Stimulated activated CD4-positive, alpha-beta T cell treated with anti-CD3 and anti-CD28 coated beads, Interleukin-2, amount 100 ng/mL, for 24 hours (primary cell): ENCODE measurements at regions not wholly inside any gene's neighbourhood (a gene's known extent, or its start where the extent isn't known, plus 50 kb on each side); places are given as distances from the start of the nearest gene placed in this dataset.

Source experiments
- DNase-seq, 2 donors: peaks; one replicate each; pipeline ENCODE4 v3.0.0-alpha.2; 2020

DNA sequence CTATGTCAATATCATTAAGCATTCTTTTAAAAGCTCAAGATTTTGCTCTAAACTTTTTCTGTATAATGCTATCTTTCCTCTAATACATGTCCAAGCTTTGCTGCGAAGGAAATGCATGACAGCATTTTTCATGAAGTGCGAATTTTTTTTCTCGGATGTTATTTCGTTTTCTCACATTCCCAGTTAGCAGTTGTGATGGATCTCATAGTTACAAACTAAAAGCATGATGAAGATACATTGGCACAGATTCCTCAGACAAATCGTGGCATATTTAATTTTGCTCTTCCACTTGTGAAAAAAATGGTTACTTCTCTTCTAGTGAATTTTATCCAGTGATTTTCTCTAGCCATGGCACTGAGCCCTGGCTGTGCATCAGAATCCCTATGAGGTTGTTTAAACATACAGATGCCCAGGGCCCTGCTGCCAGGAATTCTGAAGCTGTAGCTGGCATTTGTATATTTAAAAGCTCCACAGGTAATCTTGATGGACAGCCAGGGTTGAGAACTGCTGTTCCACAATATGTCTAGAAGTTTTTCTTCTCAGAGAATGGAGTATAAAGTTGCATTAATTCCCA is 299.8 kb upstream of the NEBL start:
- no peak for DNase-seq

DNA sequence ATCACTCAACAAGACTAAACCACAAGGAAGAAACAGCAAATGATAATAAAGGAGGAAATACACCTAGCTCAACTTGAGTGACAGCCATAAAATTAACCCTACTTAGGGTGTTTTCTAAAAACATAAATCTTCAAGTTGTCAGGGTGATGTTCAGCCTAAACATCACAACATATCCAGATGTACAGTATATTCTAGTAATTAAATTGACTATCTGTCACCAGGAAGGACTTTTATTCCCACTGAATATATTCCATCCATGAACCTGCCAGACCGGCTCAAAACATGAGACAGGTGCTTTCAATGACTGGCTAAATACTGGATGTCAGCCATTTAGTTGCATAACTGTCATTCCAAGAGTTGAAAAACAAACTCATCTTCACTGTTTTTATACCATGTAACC is 298.1 kb upstream of the NEBL start:
- no peak for DNase-seq

DNA sequence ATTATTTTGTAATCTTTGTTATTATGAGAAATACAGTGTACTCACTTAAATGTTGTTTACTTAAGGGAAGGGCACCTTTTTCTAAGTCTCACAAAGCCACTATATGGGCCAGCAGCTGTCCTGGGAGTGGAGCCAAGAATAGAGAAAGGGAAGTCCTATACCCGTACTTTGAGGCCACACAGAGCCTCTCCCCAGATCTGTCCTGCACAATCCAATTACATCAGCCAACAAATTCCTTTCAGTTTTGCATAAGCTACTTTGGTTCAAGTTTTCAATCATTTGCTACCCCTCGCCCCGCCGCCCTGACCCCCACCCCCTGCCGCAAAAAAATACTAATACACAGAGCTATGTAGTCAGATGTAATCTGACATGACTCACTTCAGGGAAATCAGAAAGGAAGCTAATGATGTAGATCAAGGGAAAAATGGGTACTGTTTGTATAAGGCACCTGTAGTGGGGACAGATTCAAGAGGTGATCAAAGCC is 297.4 kb upstream of the NEBL start:
- no peak for DNase-seq

DNA sequence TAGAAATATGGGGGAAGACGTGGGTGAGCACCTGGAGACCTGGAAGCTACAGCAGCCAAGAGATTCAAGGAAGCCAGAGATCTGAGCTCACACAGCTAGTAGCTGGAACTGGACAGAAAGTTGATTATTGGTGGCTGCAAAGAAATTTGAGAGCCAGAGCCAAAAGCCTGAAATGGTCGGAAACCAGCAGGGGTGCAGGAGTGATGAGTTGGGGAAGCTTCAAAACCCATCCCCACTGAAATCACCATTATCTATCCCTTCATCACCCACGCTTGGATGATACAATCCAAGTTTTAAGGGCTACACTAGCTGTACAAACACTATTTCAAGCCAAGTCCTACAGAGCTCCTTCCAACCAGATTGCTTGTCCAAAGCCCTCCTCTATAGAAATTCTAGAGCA is 296.1 kb upstream of the NEBL start:
- no peak for DNase-seq

DNA sequence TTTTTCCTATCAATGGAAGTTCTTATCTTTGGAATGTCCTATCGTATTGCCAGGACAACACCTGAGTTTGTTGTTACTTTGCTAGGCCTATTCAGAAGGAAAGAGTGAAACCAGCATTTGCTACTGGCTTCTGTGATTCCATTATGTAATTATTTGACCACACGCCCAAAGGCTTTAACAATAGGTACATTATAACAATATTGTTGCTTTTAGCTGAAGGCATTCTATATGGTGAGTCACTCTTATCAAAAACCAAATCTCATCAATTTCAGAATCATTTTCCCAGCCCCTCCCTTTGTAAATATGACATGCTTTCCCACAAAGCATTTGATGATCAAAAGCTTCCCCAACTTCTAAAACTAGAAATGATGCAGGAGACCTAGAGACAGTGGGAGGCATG is 294.4 kb upstream of the NEBL start:
- DNase-seq, result no peak

DNA sequence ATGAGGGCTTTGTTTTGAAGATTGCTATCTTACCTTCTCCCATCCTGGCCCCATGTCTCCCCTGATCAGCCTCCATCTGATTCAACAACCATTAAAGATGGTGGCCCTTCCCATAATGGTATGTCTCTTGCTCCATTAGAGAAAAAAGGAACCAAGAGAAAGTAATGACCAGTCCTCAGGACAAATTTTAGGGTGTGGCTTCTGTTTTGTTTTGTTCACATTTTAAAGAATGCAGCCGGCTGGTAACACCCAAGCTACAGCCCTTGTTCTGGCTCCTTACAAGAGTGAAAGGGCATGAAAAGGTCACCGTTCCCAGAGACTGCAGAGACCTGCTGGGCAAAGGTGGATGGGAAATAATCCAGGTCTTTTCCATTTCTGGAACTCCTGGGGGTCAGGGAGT is 287.9 kb upstream of the NEBL start:
- no peak for DNase-seq

DNA sequence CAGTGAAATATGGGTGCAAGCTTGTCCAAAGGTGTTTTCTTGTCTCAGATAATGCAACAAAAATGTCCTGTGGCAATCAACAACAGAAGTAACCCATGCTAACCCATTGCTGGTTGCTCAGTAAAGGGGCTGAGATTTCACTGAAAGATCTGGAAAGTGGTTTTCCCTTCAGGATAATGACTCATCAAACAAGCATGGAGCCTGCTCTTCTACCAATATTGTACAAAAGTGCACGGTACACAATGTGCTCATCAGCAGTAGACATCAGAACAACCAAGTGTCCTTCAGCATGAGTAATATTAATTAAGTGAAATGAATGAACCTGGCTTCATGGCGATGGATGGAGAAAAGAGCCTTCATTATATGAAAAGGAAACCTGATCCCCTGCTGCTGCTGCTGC is 287.1 kb upstream of the NEBL start:
- DNase-seq, result no peak

DNA sequence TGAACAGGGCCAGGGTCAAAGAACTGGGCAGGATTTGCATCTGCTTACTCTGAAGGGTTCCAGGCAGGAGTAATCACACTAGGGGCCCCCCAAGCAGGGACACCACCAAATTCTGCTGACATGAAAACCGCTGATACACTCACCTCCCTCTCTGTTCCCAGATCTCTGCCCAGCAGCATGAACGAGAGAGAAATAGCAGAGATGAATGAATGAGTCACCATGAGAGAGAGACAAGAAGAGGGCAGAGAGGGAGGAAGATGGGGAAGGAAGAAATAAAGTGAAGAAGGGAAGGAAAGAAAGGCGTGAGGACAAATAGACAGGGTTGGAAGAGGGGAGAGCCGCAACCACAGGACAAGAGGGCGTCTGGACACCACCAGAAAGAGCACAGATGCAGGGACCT is 285.9 kb upstream of the NEBL start:
- DNase-seq, result no peak

DNA sequence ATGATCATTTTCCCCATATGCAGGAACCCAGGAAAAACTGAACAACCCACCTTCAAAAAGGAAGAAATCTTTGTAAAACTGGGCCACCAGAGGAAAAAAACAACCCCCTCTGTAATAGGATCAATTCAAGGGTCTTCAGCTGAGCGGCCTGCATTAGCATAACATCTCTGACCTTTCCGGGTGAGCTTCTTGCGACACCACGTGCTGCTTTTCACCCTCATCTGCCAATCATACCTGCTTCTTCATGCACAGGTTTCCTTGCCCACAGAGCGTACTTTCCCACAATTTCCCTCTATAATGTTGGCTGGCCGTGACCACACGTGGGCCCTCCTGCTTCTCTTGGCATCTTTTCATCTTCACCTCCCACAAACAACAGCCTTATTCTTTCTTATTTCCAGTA is 284.3 kb upstream of the NEBL start:
- no peak for DNase-seq

DNA sequence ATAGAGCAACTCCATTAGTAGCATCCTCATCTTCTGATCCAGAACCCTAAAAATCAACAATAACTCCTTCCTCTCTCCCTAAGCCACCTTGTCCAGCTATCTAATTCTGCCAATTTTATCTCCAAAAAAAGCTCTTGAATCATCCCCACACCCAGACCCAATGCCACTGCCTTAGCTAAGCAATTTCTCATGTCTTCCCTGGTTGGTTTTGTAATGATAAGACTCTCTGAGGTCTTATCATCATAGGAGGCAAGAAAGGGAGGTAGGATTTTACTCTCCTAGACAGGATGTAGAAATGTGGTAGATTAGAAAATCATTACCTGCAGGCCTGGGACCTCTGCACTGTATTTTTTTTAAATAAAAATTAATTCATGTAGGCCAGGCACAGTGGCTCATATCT is 283.5 kb upstream of the NEBL start:
- DNase-seq, result no peak

DNA sequence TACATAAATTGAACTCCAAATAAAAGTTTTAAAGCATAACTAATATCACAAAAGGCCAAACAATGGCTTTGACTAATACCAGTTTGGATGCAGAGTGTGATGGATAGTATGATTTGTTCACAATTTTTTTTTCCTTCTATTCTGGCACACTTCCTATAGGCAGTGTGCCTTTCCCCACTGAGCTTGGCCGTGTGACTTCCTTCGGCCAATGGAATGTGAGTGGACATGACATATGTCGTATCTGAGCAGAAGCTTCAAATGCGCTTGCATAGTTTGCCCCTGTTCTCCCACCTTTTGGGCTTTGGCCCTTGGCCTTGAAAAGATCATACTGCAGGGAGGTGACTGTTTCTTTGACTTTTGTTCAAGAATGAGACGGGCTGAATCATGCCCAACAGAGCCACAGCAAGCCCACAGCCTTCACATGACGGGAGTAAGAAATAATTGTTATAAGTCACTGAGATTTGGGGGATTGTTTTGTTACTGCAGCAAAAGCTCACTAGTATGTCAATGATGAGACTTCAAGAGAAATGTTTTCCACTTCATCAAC is 279.9 kb upstream of the NEBL start:
- no peak for DNase-seq

DNA sequence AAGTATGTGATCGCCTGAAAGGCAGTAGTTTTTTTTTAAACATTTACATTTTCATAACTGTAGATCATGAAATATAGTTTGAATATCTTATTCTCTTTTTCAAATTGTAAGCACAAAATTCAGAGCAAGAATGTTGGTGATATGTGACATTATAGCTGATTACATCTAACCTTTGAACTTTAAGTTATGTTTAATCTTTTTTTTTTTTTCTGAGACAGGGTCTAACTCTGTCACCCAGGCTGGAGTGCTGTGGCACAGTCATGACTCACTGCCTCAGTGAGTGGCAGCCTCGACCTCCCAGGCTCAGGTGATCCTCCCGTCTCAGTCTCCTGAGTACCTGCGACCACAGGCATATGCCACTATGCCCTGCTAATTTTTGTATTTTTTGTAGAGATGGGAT is 278.7 kb upstream of the NEBL start:
- no peak for DNase-seq

DNA sequence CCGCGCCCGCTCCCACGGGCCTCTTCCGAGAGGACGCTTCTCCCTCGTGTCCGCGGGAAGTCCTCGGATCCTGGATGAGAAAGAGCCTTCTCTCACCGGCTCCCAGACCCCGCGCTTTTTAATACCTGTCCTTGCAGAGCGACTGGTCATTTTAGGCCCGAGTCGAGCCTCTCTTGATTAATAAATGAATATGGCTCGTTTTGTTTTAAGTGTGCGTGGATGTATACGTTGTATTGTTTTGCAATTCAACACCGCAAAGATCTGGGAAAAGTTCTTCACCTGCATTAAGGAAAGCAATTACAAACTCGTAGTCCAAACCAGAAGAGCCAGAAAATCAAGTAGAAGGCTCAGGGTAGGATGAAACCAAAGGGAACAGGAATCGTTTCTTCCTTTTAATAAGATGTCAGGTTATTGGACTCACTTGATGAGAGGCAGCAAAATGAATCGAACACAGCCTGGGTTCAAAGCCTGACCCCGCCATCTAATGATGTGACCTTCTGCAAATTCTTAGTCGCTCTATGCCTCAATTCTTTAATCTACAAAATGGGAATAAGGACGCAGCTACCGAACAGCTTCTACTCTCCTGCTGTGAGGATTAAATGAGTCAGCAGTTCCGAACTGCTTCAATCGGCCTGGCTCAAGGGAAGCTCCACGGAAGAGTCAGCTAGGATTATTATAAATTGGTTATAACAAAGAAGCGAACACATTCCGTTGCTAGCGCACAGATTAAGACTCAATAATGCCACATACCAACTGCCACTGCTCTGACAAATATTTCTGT is 277.8 kb upstream of the NEBL start:
- no peak for DNase-seq

DNA sequence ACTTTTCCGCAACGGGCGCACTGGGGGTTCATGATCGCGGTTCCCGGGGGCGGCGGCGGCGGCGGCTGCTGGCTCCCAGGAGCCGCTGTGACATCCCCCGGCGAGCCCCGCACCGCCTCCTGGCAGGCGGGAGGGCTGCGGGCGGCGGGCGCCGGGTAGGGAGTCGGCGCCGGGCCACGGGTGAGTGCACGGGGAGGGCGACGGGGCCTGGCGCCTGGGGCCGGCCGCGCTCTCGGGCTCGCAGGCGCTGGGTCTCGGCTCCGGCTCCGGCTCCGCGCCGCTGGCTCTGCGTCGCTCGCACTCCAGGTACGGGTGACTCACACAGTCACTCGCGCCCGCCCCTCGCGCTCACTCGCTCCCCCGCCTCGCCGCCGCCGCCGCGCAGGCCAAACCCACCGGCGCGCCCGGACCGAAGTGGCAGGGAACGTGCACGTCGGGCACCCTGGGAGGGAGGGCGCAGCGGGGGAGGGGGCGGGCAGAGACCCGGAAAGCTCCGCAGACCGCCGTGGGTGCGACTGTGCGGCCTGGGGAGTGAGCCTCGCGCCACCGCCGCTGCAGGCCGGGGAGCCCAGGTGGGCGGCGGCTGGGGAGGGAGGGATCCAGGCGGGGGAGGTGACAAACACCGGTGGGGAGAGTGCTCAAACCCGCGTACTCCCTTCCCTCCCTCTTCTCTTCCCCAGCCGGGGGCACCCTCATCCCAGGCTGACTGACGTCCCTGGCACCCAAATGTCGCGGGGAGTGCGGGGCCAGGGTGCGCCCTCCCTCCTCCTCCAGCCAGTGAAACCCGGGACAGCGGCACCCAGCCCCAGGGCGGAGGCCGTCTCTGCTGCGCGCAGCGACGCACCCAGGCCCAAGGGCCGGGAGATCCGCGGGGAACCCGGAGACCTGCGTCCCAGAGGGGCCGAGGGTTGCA is 276.9 kb upstream of the NEBL start:
- peak; percentile 26 to 65 for DNase-seq

DNA sequence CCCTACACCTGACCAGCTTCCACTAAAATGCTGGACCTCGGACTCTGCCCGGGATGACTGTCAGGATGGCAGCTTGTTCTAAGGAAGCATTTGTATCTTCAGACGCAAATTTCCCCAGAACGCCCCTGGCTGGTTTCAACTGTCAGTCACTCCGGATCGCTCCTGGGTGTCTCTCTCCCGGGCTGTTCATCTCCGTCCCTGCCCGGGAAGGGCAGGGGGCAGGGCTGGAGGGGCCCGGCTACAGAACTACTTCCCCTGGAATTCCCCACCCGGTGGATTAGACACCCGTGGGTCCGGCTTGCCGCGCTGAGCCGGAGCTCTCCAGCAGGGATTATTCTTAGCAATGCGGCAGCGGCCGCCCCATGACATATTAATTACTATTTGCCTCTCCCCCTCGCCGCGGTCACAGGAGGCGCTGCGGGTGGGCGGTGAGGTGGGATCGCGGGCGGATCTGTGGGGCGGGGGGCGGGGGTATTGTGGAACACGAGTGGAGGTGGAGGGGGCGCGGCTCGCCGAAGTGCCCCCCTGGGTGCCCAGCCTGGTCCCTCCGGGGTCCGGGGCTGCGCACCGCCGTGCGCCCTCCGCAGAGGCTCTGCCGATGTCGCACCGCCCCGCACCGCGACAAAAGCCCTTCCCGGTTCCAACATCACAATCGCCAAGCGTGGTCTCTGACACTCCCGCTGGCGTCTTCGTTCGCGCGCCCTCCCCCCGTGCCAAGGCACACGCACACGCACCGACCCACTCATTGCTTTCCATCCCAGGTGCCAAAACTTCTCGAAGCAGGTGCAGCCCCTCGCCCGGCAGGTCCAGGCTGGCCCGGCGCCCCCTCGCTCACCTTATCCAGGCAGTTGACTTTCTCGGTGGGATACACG is 276.1 kb upstream of the NEBL start:
- peak in 1 of 2 donors; percentile 6 for DNase-seq

DNA sequence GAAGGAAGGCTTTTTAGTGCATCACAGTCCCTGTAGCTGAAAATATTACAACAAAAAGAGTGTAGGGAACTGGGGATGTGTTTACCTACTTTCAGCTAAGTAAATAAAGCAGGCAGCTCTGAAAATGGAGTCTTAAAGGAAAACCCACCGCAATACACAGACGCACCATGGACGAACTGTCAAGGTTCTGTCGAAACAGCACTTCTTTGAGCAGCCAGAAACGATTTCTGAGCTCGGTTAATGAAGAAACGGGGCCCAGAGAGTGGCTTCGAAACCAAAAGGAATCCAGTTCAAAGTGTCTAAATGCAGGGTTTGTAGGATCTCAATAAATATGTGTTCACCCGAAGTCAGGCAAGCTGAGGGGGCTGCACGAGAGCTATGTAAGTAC is 275.4 kb upstream of the NEBL start:
- DNase-seq, result no peak

DNA sequence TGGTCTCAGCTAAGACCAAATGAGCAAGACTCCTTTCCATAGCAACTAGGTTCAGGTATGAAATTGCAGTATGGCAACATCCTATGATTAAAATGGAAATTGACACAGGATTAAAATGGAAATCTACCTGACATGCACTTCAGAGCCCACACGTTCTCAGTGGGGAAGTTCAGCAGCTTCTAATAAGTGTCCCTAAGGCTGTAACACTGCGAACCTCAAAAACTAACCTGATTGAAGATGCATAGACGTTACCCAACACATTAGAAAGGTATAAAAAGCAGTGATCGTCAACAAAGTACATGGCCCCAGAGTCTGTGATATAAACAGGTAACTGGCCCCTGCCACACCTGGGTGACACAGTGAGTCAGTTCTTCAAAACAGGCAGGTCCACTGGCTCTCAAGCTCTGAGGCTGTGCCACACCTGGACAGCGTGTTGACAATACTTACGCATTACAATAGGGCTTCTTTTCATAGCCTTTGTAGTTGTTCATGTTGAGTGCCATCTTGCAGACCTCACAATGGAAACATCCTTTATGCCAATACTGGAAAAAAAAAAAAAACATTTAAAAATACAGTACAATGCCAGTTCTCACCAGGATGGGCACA is 274.9 kb upstream of the NEBL start:
- no peak for DNase-seq

DNA sequence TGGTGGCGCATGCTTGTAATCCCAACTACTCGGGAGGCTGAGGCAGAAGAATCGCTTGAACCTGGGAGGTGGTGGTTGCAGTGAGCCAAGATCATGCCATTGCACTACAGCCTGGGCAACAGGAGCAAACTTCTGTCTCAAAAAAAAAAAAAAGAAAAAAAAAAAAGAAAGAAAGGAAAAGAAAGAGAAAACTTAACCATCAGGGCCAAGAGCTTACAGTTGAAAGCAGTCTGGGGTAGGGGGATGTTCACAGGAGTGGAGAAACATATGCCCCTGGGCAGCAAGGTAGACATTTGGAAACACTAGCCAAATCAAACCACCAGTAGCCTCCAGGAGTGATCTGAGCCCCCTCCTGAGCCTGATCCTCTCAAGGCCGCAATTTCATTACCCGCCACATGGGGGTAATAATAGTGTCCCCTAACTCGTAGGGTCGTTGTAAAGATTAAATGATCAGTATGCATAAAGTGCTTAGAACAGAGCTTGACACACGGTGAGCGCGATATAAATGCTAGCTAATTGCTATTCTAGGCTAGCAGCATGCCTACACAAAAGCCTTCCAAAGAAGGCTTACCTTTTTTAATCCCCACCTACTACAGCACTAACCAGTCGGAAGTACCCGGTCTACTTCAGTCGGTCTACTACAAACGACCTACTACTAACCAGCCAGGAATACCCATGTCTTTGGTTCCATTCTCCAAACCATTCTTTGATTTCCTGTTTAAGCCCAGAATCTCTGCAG is 274.3 kb upstream of the NEBL start:
- DNase-seq, result peak in 1 of 2 donors; percentile 2

DNA sequence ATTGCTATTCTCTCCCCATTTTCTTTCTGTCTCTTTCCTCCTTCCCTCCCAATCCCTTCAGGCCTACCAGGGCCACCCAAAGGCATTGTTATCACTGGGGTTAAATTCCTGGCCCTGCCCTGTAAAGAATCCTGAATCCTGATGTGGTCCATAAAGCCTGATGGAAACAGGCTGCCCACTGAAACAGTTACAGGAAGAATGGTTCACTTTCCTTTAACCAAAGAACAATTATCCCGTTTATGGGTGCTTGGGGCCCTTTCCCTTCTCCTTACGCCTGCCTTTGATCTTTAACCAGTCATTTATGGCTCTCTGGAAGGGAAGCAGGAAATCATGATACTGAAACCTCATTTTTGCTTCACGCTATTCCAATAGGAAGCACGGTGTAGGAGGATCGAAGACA is 273.1 kb upstream of the NEBL start:
- DNase-seq, result no peak

DNA sequence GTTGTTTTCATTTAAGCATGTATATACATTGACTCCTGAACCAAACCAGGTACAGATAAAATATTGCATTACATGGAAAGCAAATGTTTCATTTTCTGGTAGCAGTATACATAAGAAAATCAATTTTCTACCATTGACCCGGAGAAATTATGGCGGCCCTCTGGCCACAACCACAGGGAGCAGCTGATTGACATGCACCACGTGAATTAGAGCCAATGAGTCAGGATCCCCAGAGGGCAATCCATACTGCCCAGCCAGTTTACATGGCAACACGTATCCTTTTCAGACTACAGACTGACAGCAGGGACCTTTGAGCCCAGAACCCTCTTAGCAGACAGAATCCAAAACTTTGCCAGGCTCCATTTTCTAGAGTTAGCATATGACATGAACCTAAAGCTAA is 272.2 kb upstream of the NEBL start:
- DNase-seq, result no peak

DNA sequence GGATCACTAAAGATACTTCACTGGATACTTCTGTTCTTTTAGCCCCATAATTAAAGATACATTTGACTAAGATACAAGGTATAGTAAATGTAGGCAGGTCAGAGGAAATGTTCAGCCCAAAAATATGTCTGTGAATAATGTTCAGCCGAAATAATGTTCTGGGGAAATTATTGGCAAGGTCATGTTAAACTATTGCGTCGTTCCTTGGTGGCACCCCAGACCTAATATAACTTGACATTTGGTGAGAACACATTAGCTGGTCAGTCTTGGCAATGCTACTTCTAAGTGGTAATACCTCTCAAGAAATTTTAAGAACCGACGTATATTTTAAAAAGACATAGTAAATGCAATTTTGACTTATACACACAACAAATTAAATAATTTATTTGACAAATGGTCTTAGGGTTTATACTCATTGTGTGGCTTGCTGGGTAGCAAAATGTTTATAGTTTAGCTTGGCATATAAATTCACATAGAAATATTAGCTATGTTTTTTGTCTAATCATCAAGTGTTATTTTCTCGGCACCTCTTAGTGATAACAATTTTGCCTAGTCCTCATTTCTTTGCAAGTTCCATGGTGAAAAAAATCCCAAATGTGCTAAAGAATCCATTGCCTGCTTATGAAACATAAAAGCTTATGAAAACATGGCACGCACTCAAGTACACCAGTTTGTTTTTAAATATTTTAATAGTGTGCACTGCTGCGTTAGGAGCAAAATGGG is 270.3 kb upstream of the NEBL start:
- DNase-seq, result no peak
